ENCODE measurements at regions not wholly inside any gene's neighbourhood (a gene's known extent, or its start where the extent isn't known, plus 50 kb on each side); places are given as distances from the start of the nearest gene placed in this dataset.

- TF ChIP-seq POLR2AphosphoS5 (IDR thresholded peaks at IDR 0.05; ENCODE audit: low read depth, low read length) (no peak), REST (IDR thresholded peaks at IDR 0.05; ENCODE audit: insufficient read depth in 1 of 2, low read depth in 2 of 2, low read length in 2 of 2) (no peak)
Measured at GRCh38 chr5:124088289-124089032, 576.5 kb downstream of the CSNK1G3 start.
